ENCODE measurements at regions not wholly inside any gene's neighbourhood (a gene's known extent, or its start where the extent isn't known, plus 50 kb on each side); places are given as distances from the start of the nearest gene placed in this dataset.

DNA sequence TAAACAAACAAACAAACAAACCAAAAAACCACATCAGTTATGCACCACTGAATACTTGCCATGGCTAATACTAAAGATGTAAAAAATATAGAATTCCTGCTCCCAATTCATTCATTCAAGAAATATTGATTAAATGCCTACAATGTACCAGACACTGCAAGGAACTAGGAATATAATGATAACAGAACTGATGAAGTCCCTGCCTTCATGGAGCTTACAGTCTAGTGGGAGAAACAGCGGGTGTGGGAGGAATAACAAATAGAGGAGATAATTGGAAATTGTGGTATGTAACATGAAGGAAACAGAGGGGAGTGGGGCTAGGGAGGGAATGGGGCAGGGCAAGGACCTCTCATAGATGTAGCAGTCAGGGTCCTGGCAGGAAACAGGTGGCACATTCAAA lies 58.6 kb upstream of the NBL1 start (continued):
- TF ChIP-seq, protein P1, sequence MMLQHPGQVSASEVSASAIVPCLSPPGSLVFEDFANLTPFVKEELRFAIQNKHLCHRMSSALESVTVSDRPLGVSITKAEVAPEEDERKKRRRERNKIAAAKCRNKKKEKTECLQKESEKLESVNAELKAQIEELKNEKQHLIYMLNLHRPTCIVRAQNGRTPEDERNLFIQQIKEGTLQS (IDR thresholded peaks at IDR 0.05): no peak
- TF ChIP-seq JUND (IDR thresholded peaks at IDR 0.05): no peak
- no peak for TF ChIP-seq GABPA (IDR thresholded peaks at IDR 0.05 in 1 of 2, conservative IDR thresholded peaks at IDR 0.05 in 1 of 2)
- TF ChIP-seq SP1 (IDR thresholded peaks at IDR 0.05): no peak
- no peak for TF ChIP-seq FOXA2 (IDR thresholded peaks at IDR 0.05)
- TF ChIP-seq HNF4G (IDR thresholded peaks at IDR 0.05): no peak
- no peak for TF ChIP-seq YY1 (IDR thresholded peaks at IDR 0.05)

DNA sequence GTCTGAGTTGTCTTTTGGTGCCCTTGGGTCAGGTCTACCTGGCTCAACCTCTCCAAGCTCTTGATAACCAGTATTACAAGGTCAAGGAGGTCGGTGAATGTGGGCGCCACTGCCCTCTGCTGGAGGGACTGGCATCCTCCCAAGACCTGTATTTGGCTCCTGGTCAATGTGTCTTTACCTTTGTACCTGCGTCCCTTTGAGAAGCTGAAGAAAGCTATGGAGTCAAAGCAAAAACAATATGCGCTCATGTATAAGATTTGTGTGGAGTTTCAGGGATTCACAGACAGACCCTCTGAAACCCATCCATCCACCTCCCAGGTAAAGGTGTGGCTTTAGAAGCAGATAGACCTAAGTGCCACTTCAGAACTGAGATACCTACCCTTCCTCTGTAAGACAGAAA lies 61.8 kb upstream of the NBL1 start:
- Histone ChIP-seq H3K27ac (ENCODE audit: low read depth in 1 of 2, low read length in 2 of 2) (no peak overlapping the region), H3K9ac (ENCODE audit: low read depth in 1 of 2, low read length in 2 of 2) (no peak overlapping the region), H3K27me3 (ENCODE audit: control insufficient read depth in 4 of 4, insufficient read depth in 4 of 4, low read length in 3 of 4) (no peaks in the 10 kb centered on the region), H3K9me3 (ENCODE audit: control insufficient read depth in 4 of 4, low read length in 3 of 4) (no peaks in the 10 kb centered on the region), H3K4me1 (ENCODE audit: control insufficient read depth in 4 of 4, insufficient read depth in 4 of 4, low read length in 3 of 4) (no peaks in the 10 kb centered on the region), H3K4me3 (ENCODE audit: low read depth in 1 of 3, low read length in 3 of 3) (no peak overlapping the region), H3K36me3 (ENCODE audit: control insufficient read depth in 4 of 4, insufficient read depth in 3 of 4, low read depth in 1 of 4, low read length in 3 of 4) (no peaks in the 10 kb centered on the region)
- DNase-seq (ENCODE audit: low spot score): peak; percentile 66
- TF ChIP-seq RAD21 (IDR thresholded peaks at IDR 0.05): peak; percentile 63 to 82
- TF ChIP-seq, protein P2, sequence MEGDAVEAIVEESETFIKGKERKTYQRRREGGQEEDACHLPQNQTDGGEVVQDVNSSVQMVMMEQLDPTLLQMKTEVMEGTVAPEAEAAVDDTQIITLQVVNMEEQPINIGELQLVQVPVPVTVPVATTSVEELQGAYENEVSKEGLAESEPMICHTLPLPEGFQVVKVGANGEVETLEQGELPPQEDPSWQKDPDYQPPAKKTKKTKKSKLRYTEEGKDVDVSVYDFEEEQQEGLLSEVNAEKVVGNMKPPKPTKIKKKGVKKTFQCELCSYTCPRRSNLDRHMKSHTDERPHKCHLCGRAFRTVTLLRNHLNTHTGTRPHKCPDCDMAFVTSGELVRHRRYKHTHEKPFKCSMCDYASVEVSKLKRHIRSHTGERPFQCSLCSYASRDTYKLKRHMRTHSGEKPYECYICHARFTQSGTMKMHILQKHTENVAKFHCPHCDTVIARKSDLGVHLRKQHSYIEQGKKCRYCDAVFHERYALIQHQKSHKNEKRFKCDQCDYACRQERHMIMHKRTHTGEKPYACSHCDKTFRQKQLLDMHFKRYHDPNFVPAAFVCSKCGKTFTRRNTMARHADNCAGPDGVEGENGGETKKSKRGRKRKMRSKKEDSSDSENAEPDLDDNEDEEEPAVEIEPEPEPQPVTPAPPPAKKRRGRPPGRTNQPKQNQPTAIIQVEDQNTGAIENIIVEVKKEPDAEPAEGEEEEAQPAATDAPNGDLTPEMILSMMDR (IDR thresholded peaks at IDR 0.05; ENCODE audit: low read depth, low read length, missing input control): peak; percentile 44
- peak in 1 of 2 donors; percentile 21 for TF ChIP-seq HNF4A (conservative IDR thresholded peaks at IDR 0.05)
- TF ChIP-seq EGR1 (IDR thresholded peaks at IDR 0.05; ENCODE audit: low read depth in 2 of 2): no peak
- WGBS: 23% methylated on average over 4 of the region's 4 CpGs

DNA sequence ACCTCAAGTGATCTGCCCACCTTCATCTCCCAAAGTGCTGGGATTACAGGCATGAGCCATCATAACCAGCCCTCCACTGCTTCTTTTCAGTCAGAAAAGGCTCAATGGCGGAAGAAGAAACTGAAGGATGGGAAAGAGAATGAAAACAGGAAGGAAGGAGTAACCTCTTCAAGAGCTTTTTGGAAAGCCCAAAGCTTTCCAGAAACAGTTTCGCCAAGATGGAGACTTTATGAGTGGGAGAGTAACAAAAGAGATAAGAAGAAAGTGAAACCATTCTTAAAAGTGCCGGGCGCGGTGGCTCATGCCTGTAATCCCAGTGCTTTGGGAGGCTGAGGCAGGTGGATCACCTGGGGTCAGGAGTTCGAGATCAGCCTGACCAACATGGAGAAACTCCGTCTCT lies 62.7 kb upstream of the NBL1 start:
- no peak overlapping the region for H3K4me3 ChIP-seq (ENCODE audit: low read depth in 1 of 3, low read length in 3 of 3)
- H3K9ac ChIP-seq (ENCODE audit: low read depth in 1 of 2, low read length in 2 of 2): no peak overlapping the region
- no peaks in the 10 kb centered on the region for H3K9me3 ChIP-seq (ENCODE audit: control insufficient read depth in 4 of 4, low read length in 3 of 4)
- no peaks in the 10 kb centered on the region for H3K27me3 ChIP-seq (ENCODE audit: control insufficient read depth in 4 of 4, insufficient read depth in 4 of 4, low read length in 3 of 4)
- TF ChIP-seq HNF4A (conservative IDR thresholded peaks at IDR 0.05) (no peak), YY1 (IDR thresholded peaks at IDR 0.05) (no peak), TAF1 (conservative IDR thresholded peaks at IDR 0.05) (no peak), GABPA (IDR thresholded peaks at IDR 0.05 in 1 of 2, conservative IDR thresholded peaks at IDR 0.05 in 1 of 2) (no peak), NR2F2 (IDR thresholded peaks at IDR 0.05) (no peak), JUND (IDR thresholded peaks at IDR 0.05) (no peak), SP1 (IDR thresholded peaks at IDR 0.05) (no peak), FOXA1 (IDR thresholded peaks at IDR 0.05) (no peak), FOXA2 (IDR thresholded peaks at IDR 0.05) (no peak)
- TF ChIP-seq, protein P3, sequence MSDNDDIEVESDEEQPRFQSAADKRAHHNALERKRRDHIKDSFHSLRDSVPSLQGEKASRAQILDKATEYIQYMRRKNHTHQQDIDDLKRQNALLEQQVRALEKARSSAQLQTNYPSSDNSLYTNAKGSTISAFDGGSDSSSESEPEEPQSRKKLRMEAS (IDR thresholded peaks at IDR 0.05): no peak
- TF ChIP-seq, protein P2 (IDR thresholded peaks at IDR 0.05; ENCODE audit: low read depth, low read length, missing input control): no peak
- TF ChIP-seq, protein P4, sequence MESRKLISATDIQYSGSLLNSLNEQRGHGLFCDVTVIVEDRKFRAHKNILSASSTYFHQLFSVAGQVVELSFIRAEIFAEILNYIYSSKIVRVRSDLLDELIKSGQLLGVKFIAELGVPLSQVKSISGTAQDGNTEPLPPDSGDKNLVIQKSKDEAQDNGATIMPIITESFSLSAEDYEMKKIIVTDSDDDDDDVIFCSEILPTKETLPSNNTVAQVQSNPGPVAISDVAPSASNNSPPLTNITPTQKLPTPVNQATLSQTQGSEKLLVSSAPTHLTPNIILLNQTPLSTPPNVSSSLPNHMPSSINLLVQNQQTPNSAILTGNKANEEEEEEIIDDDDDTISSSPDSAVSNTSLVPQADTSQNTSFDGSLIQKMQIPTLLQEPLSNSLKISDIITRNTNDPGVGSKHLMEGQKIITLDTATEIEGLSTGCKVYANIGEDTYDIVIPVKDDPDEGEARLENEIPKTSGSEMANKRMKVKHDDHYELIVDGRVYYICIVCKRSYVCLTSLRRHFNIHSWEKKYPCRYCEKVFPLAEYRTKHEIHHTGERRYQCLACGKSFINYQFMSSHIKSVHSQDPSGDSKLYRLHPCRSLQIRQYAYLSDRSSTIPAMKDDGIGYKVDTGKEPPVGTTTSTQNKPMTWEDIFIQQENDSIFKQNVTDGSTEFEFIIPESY (IDR thresholded peaks at IDR 0.05): no peak
- no peak overlapping the region for H3K27ac ChIP-seq (ENCODE audit: low read depth in 1 of 2, low read length in 2 of 2)
- H3K4me1 ChIP-seq (ENCODE audit: control insufficient read depth in 4 of 4, insufficient read depth in 4 of 4, low read length in 3 of 4): no peaks in the 10 kb centered on the region
- no peaks in the 10 kb centered on the region for H3K36me3 ChIP-seq (ENCODE audit: control insufficient read depth in 4 of 4, insufficient read depth in 3 of 4, low read depth in 1 of 4, low read length in 3 of 4)
- DNase-seq (ENCODE audit: low spot score): no peak
- 90% methylated on average over 7 of the region's 7 CpGs for WGBS

All from liver (tissue), 8 donors.